ENCODE measurements at regions not wholly inside any gene's neighbourhood (a gene's known extent, or its start where the extent isn't known, plus 50 kb on each side); places are given as distances from the start of the nearest gene placed in this dataset.

- no peaks in the 10 kb centered on the region for H3K4me1 Mint-ChIP-seq (ENCODE audit: low read depth)
- no peak overlapping the region for H3K27ac Mint-ChIP-seq
- DNase-seq (no peak), ATAC-seq (no peak)
- H3K4me3 Mint-ChIP-seq = no peak overlapping the region
- POLR2A ChIA-PET = interaction anchor here (0.7 kb wide), 1 partner anchor 131 kb away, joined by 4 read pairs; no protein-coding TSS in a partner anchor
- CTCF ChIA-PET = no interaction called here
- no peak for TF ChIP-seq CTCF (IDR thresholded peaks at IDR 0.05)
- H3K36me3 Mint-ChIP-seq (ENCODE audit: low read depth) = no peaks in the 10 kb centered on the region
- intact Hi-C loops (cut with micrococcal nuclease) = no loop called here
- no peaks in the 10 kb centered on the region for H3K9me3 Mint-ChIP-seq
- no peaks in the 10 kb centered on the region for H3K27me3 Mint-ChIP-seq
Observed at GRCh38 chr15:92772626-92773244, 117.2 kb upstream of the FAM174B start.

- no peak for ATAC-seq
- intact Hi-C loops (cut with micrococcal nuclease) = no loop called here
- Mint-ChIP-seq H3K27me3 (no peaks in the 10 kb centered on the region), H3K27ac (no peak overlapping the region), H3K4me1 (ENCODE audit: low read depth) (no peaks in the 10 kb centered on the region), H3K36me3 (ENCODE audit: low read depth) (no peaks in the 10 kb centered on the region), H3K4me3 (no peak overlapping the region), H3K9me3 (no peaks in the 10 kb centered on the region)
- POLR2A ChIA-PET = no interaction called here
- CTCF ChIA-PET = no interaction called here
- no peak for DNase-seq
- TF ChIP-seq CTCF (IDR thresholded peaks at IDR 0.05) = no peak
Observed at GRCh38 chr15:92773340-92773739, 117.8 kb upstream of the FAM174B start.

DNA sequence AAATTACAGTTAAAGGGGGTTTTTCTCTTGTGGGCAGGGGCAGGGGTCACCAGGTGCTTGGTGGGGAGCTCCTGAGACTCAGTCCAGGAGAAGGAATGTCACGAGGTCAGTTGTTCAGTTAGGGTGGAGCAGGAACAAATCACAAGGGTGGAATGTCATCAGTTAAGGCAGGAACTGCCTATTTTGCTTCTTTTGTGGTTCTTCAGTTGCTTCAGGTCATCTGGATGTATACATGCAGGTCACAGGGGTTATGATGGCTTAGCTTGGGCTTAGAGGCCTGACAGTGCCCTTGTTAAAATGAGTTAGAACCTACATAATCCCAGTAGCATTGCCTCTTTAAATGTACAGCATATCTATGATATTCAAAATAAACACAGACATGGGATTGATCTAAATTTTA is 120.2 kb upstream of the CHD2 start:
- peaks cover 5% of the 10 kb centered on the region for H3K9me3 Mint-ChIP-seq
- TF ChIP-seq CTCF (IDR thresholded peaks at IDR 0.05) = no peak
- H3K36me3 Mint-ChIP-seq (ENCODE audit: low read depth) = peaks cover 5% of the 10 kb centered on the region
- intact Hi-C loops (cut with micrococcal nuclease) = no loop called here
- no peaks in the 10 kb centered on the region for H3K4me1 Mint-ChIP-seq (ENCODE audit: low read depth)
- no peaks in the 10 kb centered on the region for H3K27me3 Mint-ChIP-seq
- POLR2A ChIA-PET = no interaction called here
- H3K4me3 Mint-ChIP-seq = no peak overlapping the region
- CTCF ChIA-PET = interaction anchor here (1.7 kb wide), 1 partner anchor 17 kb away, joined by 7 read pairs; no protein-coding TSS in a partner anchor
- no peak overlapping the region for H3K27ac Mint-ChIP-seq
- no peak for ATAC-seq
- no peak for DNase-seq

- H3K27ac Mint-ChIP-seq = no peak overlapping the region
- CTCF ChIA-PET = interaction anchor here (1.0 to 1.7 kb wide), 3 partner anchors 9 to 19 kb away, joined by 3 to 7 read pairs (median 3); no protein-coding TSS in a partner anchor
- ATAC-seq = no peak
- no peaks in the 10 kb centered on the region for H3K27me3 Mint-ChIP-seq
- peaks cover 5% of the 10 kb centered on the region for H3K36me3 Mint-ChIP-seq (ENCODE audit: low read depth)
- DNase-seq = no peak
- TF ChIP-seq CTCF (IDR thresholded peaks at IDR 0.05) = no peak
- H3K9me3 Mint-ChIP-seq = peaks cover 5% of the 10 kb centered on the region
- H3K4me3 Mint-ChIP-seq = no peak overlapping the region
- intact Hi-C loops (cut with micrococcal nuclease) = no loop called here
- POLR2A ChIA-PET = no interaction called here
- H3K4me1 Mint-ChIP-seq (ENCODE audit: low read depth) = no peaks in the 10 kb centered on the region
Observed at GRCh38 chr15:92780843-92781242, 119.3 kb upstream of the CHD2 start.

DNA sequence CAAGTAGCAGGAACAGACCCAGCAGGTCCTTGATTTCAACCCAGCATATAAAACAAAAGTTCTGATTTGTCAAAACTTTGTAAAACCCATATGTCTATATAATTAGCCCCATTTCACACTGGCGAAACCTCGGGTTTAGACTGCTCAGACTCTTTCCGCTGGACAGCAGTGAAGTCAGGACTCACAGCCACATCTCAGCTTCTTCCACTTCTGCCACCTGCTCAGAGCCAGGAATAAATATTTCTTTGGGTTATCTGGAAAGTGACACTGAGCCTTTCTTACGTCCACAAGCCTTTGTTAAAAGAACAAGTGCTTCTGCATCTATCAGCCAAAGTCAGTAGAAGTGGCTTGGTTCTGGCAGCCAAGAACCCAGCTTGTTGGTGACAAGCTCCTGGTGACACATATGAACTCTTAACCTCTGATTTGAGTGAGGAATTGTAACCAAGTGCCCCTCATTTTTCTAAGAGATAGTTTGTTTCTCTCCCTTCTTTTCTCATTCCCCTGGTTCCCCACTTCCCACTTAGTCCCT is 118.1 kb upstream of the CHD2 start:
- peaks cover 5% of the 10 kb centered on the region for H3K9me3 Mint-ChIP-seq
- intact Hi-C loops (cut with micrococcal nuclease) = no loop called here
- H3K27me3 Mint-ChIP-seq = no peaks in the 10 kb centered on the region
- ChIA-PET CTCF (interaction anchor here (1.0 to 3.3 kb wide), 3 partner anchors 11 to 21 kb away, joined by 3 to 14 read pairs (median 3); no protein-coding TSS in a partner anchor), POLR2A (no interaction called here)
- TF ChIP-seq CTCF (IDR thresholded peaks at IDR 0.05) = no peak
- peaks cover 5% of the 10 kb centered on the region for H3K36me3 Mint-ChIP-seq (ENCODE audit: low read depth)
- DNase-seq = no peak
- ATAC-seq = no peak
- no peak overlapping the region for H3K27ac Mint-ChIP-seq
- no peaks in the 10 kb centered on the region for H3K4me1 Mint-ChIP-seq (ENCODE audit: low read depth)
- no peak overlapping the region for H3K4me3 Mint-ChIP-seq
